Calu3 (cell line): ENCODE measurements at regions not wholly inside any gene's neighbourhood (a gene's known extent, or its start where the extent isn't known, plus 50 kb on each side); places are given as distances from the start of the nearest gene placed in this dataset.
A peak's percentile ranks its signal among the peaks of the same experiment; 100 is the strongest.

Experiments
- BruUV-seq: library from RNA; stranded (reverse); fragments of 400-500 nt; replicated peaks from 2 replicates; lab custom pipeline; 2021; lab: Mats Ljungman, UMichigan
- CTCF ChIA-PET: fragments of 300-600 bp; sonication (Branson Sonifier 250); formaldehyde crosslinking; loops from one replicate; lab custom pipeline; 2022; ENCODE audit warnings: antibody characterized with exemption; lab: Charles Lee
- DNase-seq: peaks from one replicate; pipeline ENCODE4 v3.0.0; 2022
- H3K27ac Mint-ChIP-seq: one replicate; pipeline ENCODE4 v1.8.0; 2022; ENCODE audit warnings: mixed read lengths; ENCODE audit not compliant: unreplicated experiment
- H3K27me3 Mint-ChIP-seq: one replicate; pipeline ENCODE4 v1.8.0; 2022; ENCODE audit warnings: mixed read lengths; ENCODE audit not compliant: unreplicated experiment
- H3K36me3 Mint-ChIP-seq: one replicate; pipeline ENCODE4 v1.8.0; 2022; ENCODE audit warnings: mild to moderate bottlenecking, moderate library complexity, mixed read lengths; ENCODE audit not compliant: insufficient read depth, unreplicated experiment
- H3K4me1 Mint-ChIP-seq: one replicate; pipeline ENCODE4 v1.8.0; 2022; ENCODE audit warnings: mild to moderate bottlenecking, low read depth, mixed read lengths; ENCODE audit not compliant: unreplicated experiment
- H3K4me3 Mint-ChIP-seq: one replicate; pipeline ENCODE4 v1.8.0; 2022; ENCODE audit warnings: mild to moderate bottlenecking, low read depth, moderate library complexity, mixed read lengths; ENCODE audit not compliant: unreplicated experiment
- H3K9me3 Mint-ChIP-seq: one replicate; pipeline ENCODE4 v1.8.0; 2022; ENCODE audit warnings: low read depth, mixed read lengths; ENCODE audit not compliant: unreplicated experiment
- CTCF ChIP-seq: fragments of 200-600 bp; IDR thresholded peaks from one replicate; pipeline ENCODE4 v1.8.0; 2022; ENCODE audit warnings: antibody characterized with exemption; ENCODE audit not compliant: unreplicated experiment
- intact Hi-C: fragments of 100-400 bp; cut with micrococcal nuclease; formaldehyde crosslinking; loops from one replicate; pipeline ENCODE4 v1.10.0; 2022; ENCODE audit not compliant: unreplicated experiment

- TF ChIP-seq CTCF = no peak
- Mint-ChIP-seq H3K4me3 (peak overlapping the region; percentile 33), H3K9me3 (peaks cover 3% of the 10 kb centered on the region), H3K27me3 (no peaks in the 10 kb centered on the region), H3K36me3 (peaks cover 14% of the 10 kb centered on the region), H3K4me1 (peaks cover 83% of the 10 kb centered on the region), H3K27ac (peak overlapping the region; percentile 96)
- CTCF ChIA-PET = interaction anchor here (0.6 to 4.0 kb wide), 8 partner anchors 8 to 542 kb away, joined by 3 to 20 read pairs (median 3); no protein-coding TSS in a partner anchor
- no peak for DNase-seq
- BruUV-seq = TSS peak; percentile 85
- intact Hi-C loops = loop anchor here (2.0 to 10.0 kb wide), 4 partner anchors 220 to 597 kb away; no protein-coding TSS in a partner anchor
Observed at GRCh38 chr7:17524746-17525145, 226.3 kb downstream of the AHR start.

- DNase-seq = no peak
- Mint-ChIP-seq H3K4me3 (peak overlapping the region; percentile 5), H3K27ac (peak overlapping the region; percentile 45), H3K36me3 (peaks cover 11% of the 10 kb centered on the region), H3K27me3 (no peaks in the 10 kb centered on the region), H3K9me3 (peaks cover 3% of the 10 kb centered on the region), H3K4me1 (peaks cover 72% of the 10 kb centered on the region)
- BruUV-seq = no TSS peak
- no peak for TF ChIP-seq CTCF
- intact Hi-C loops = loop anchor here (1.0 to 10.0 kb wide), 2 partner anchors 155 to 282 kb away; no protein-coding TSS in a partner anchor
- CTCF ChIA-PET = interaction anchor here (0.9 kb wide), 1 partner anchor 156 kb away, joined by 5 read pairs; no protein-coding TSS in a partner anchor
Observed at GRCh38 chr7:17526621-17527020, 228.2 kb downstream of the AHR start.

GRCh38 chr7:17528636-17529035 lies 230.2 kb downstream of the AHR start:
- no peaks in the 10 kb centered on the region for H3K27me3 Mint-ChIP-seq
- peaks cover 3% of the 10 kb centered on the region for H3K9me3 Mint-ChIP-seq
- H3K27ac Mint-ChIP-seq = no peak overlapping the region
- BruUV-seq = no TSS peak
- no peak for TF ChIP-seq CTCF
- CTCF ChIA-PET = no interaction called here
- peaks cover 81% of the 10 kb centered on the region for H3K4me1 Mint-ChIP-seq
- no peak overlapping the region for H3K4me3 Mint-ChIP-seq
- DNase-seq = no peak
- intact Hi-C loops = loop anchor here (10.0 kb wide), 1 partner anchor 284 kb away; no protein-coding TSS in a partner anchor
- peaks cover 19% of the 10 kb centered on the region for H3K36me3 Mint-ChIP-seq

- peaks cover 73% of the 10 kb centered on the region for H3K4me1 Mint-ChIP-seq
- H3K27me3 Mint-ChIP-seq = no peaks in the 10 kb centered on the region
- peaks cover 3% of the 10 kb centered on the region for H3K9me3 Mint-ChIP-seq
- intact Hi-C loops = loop anchor here (2.0 kb wide), 1 partner anchor 159 kb away; no protein-coding TSS in a partner anchor
- H3K36me3 Mint-ChIP-seq = peaks cover 8% of the 10 kb centered on the region
- TF ChIP-seq CTCF = no peak
- CTCF ChIA-PET = interaction anchor here (0.7 to 0.8 kb wide), 3 partner anchors 160 to 547 kb away, joined by 3 read pairs; no protein-coding TSS in a partner anchor
- no peak for DNase-seq
- H3K27ac Mint-ChIP-seq = no peak overlapping the region
- no peak overlapping the region for H3K4me3 Mint-ChIP-seq
- BruUV-seq = no TSS peak
Observed at GRCh38 chr7:17530244-17530643, 231.8 kb downstream of the AHR start.
